ENCODE measurements at regions not wholly inside any gene's neighbourhood (a gene's known extent, or its start where the extent isn't known, plus 50 kb on each side); places are given as distances from the start of the nearest gene placed in this dataset.

- H3K4me2 ChIP-seq (ENCODE audit: insufficient read depth, low read length), result no peak overlapping the region
These were observed 105.1 kb upstream of the GPR26 start for GRCh38 chr10:123561141-123561440.

DNA sequence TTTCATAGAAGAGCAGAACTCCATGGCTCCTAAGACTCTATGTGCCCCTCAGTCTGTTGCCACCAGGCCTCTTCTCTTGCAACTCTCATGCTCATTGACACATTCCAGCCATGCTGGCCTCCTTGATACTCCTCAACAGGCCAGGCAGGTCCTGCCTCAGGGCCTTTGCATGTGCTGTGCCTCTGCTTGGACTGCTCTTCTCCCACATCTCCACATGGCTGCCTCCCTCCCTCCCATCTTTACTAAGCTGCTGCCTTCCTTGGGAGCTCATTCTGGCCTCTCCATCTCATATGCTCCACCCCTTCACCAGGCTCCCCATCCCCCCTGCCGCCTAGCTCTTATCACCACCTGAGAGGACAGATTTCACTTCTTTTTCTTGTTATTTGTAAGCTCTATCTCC, 103.8 kb upstream of the GPR26 start:
- Histone ChIP-seq H3K9ac (replicated peaks; ENCODE audit: extremely low read depth, insufficient read depth, low read length) (no peak overlapping the region), H3K27me3 (ENCODE audit: control insufficient read depth in 2 of 2, insufficient read depth in 2 of 2, low read length in 2 of 2) (no peaks in the 10 kb centered on the region), H3K36me3 (ENCODE audit: control insufficient read depth in 2 of 2, extremely low read depth in 1 of 2, insufficient read depth in 2 of 2, low read length in 2 of 2) (no peaks in the 10 kb centered on the region), H3K4me2 (ENCODE audit: insufficient read depth, low read length) (no peak overlapping the region), H3K4me1 (ENCODE audit: control insufficient read depth, extremely low read depth, insufficient read depth, low read length) (no peaks in the 10 kb centered on the region), H3K27ac (ENCODE audit: insufficient read depth, low read depth, low read length) (no peak overlapping the region), H4K20me1 (replicated peaks; ENCODE audit: control insufficient read depth, extremely low read depth, insufficient read depth, low read length) (no peaks in the 10 kb centered on the region), H3K9me1 (replicated peaks; ENCODE audit: control insufficient read depth, extremely low read depth, insufficient read depth, low read length) (no peaks in the 10 kb centered on the region), H3K79me2 (ENCODE audit: control insufficient read depth, insufficient read depth, low read length) (no peaks in the 10 kb centered on the region), H3K9me3 (replicated peaks; ENCODE audit: control insufficient read depth, insufficient read depth, low read length) (no peaks in the 10 kb centered on the region), H2AFZ (ENCODE audit: low read depth, low read length) (no peak overlapping the region), H3K4me3 (replicated peaks in 1 of 3; ENCODE audit: insufficient read depth in 1 of 3, low read depth in 1 of 3, low read length in 3 of 3) (no peak overlapping the region)
- DNase-seq (ENCODE audit: low read depth, low spot score) (no peak), FAIRE-seq (no peak)
- intact Hi-C loops (cut with micrococcal nuclease) (no loop called here), dilution Hi-C loops (cut with MboI; ENCODE audit: extremely low pct_ligation_motif_present, low sequenced_read_pairs) (no loop called here)
- no TSS peak for BruUV-seq (replicated peaks)
- CTCF ChIA-PET, result interaction anchor here (1.4 kb wide), 1 partner anchor 11 kb away, joined by 4 read pairs; no protein-coding TSS in a partner anchor
- POLR2A ChIA-PET, result no interaction called here
- TF ChIP-seq POLR2AphosphoS5 (IDR thresholded peaks at IDR 0.05; ENCODE audit: insufficient read depth, low read depth, low read length), result no peak
- TF ChIP-seq JUN (IDR thresholded peaks at IDR 0.05; ENCODE audit: borderline replicate concordance, insufficient read depth, insufficient read length, low read depth), result no peak
- no peak for TF ChIP-seq GATA2 (IDR thresholded peaks at IDR 0.05; ENCODE audit: insufficient read depth, insufficient read length, low read depth, low read length)
- no peak for TF ChIP-seq FOS (IDR thresholded peaks at IDR 0.05; ENCODE audit: borderline replicate concordance, insufficient read depth, low read length)
- TF ChIP-seq, protein P1, sequence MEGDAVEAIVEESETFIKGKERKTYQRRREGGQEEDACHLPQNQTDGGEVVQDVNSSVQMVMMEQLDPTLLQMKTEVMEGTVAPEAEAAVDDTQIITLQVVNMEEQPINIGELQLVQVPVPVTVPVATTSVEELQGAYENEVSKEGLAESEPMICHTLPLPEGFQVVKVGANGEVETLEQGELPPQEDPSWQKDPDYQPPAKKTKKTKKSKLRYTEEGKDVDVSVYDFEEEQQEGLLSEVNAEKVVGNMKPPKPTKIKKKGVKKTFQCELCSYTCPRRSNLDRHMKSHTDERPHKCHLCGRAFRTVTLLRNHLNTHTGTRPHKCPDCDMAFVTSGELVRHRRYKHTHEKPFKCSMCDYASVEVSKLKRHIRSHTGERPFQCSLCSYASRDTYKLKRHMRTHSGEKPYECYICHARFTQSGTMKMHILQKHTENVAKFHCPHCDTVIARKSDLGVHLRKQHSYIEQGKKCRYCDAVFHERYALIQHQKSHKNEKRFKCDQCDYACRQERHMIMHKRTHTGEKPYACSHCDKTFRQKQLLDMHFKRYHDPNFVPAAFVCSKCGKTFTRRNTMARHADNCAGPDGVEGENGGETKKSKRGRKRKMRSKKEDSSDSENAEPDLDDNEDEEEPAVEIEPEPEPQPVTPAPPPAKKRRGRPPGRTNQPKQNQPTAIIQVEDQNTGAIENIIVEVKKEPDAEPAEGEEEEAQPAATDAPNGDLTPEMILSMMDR (IDR thresholded peaks at IDR 0.05; ENCODE audit: extremely low read depth in 1 of 2, insufficient read depth in 1 of 2, low read depth in 1 of 2, low read length in 2 of 2), result no peak
- no peak for TF ChIP-seq MAX (IDR thresholded peaks at IDR 0.05; ENCODE audit: insufficient read depth, insufficient read length)
- TF ChIP-seq MYC (IDR thresholded peaks at IDR 0.05; ENCODE audit: low read depth, low read length), result no peak
- no peak for TF ChIP-seq EZH2 (IDR thresholded peaks at IDR 0.05; ENCODE audit: borderline replicate concordance, low read depth, low read length, severe bottlenecking)
- TF ChIP-seq POLR2A (IDR thresholded peaks at IDR 0.05; ENCODE audit: low read depth, low read length), result no peak

More at GRCh38 chr10:123561141-123561440, 105.1 kb upstream of the GPR26 start:
- Histone ChIP-seq H3K9me1 (replicated peaks; ENCODE audit: control insufficient read depth, extremely low read depth, insufficient read depth, low read length) (no peaks in the 10 kb centered on the region), H3K4me1 (ENCODE audit: control insufficient read depth, extremely low read depth, insufficient read depth, low read length) (no peaks in the 10 kb centered on the region), H3K27me3 (ENCODE audit: control insufficient read depth in 2 of 2, insufficient read depth in 2 of 2, low read length in 2 of 2) (no peaks in the 10 kb centered on the region), H3K9ac (replicated peaks; ENCODE audit: extremely low read depth, insufficient read depth, low read length) (no peak overlapping the region), H3K79me2 (ENCODE audit: control insufficient read depth, insufficient read depth, low read length) (no peaks in the 10 kb centered on the region), H4K20me1 (replicated peaks; ENCODE audit: control insufficient read depth, extremely low read depth, insufficient read depth, low read length) (no peaks in the 10 kb centered on the region), H2AFZ (ENCODE audit: low read depth, low read length) (no peak overlapping the region), H3K9me3 (replicated peaks; ENCODE audit: control insufficient read depth, insufficient read depth, low read length) (no peaks in the 10 kb centered on the region), H3K4me3 (replicated peaks in 1 of 3; ENCODE audit: insufficient read depth in 1 of 3, low read depth in 1 of 3, low read length in 3 of 3) (no peak overlapping the region), H3K27ac (ENCODE audit: insufficient read depth, low read depth, low read length) (no peak overlapping the region), H3K36me3 (ENCODE audit: control insufficient read depth in 2 of 2, extremely low read depth in 1 of 2, insufficient read depth in 2 of 2, low read length in 2 of 2) (no peaks in the 10 kb centered on the region)
- intact Hi-C loops (cut with micrococcal nuclease), result no loop called here
- dilution Hi-C loops (cut with MboI; ENCODE audit: extremely low pct_ligation_motif_present, low sequenced_read_pairs), result no loop called here
- BruUV-seq (replicated peaks), result no TSS peak
- ChIA-PET CTCF (interaction anchor here (0.6 to 1.3 kb wide), 4 partner anchors 428 to 518 kb away, joined by 4 to 5 read pairs (median 4); no protein-coding TSS in a partner anchor), POLR2A (no interaction called here)
- FAIRE-seq, result no peak
- no peak for DNase-seq (ENCODE audit: low read depth, low spot score)
- TF ChIP-seq, protein P1 (IDR thresholded peaks at IDR 0.05; ENCODE audit: extremely low read depth in 1 of 2, insufficient read depth in 1 of 2, low read depth in 1 of 2, low read length in 2 of 2), result no peak
- TF ChIP-seq MYC (IDR thresholded peaks at IDR 0.05; ENCODE audit: low read depth, low read length) (no peak), POLR2A (IDR thresholded peaks at IDR 0.05; ENCODE audit: low read depth, low read length) (no peak), POLR2AphosphoS5 (IDR thresholded peaks at IDR 0.05; ENCODE audit: insufficient read depth, low read depth, low read length) (no peak)
